ENCODE measurements at regions not wholly inside any gene's neighbourhood (a gene's known extent, or its start where the extent isn't known, plus 50 kb on each side); places are given as distances from the start of the nearest gene placed in this dataset.

GRCh38 chr4:59400334-59400733 is 1799.8 kb upstream of the ADGRL3 start:
- H3K79me2 ChIP-seq (ENCODE audit: control insufficient read depth, insufficient read depth, low read length): no peaks in the 10 kb centered on the region
- H3K4me2 ChIP-seq (ENCODE audit: insufficient read depth, low read length): no peak overlapping the region
- H4K20me1 ChIP-seq (replicated peaks; ENCODE audit: control insufficient read depth, extremely low read depth, insufficient read depth, low read length): no peaks in the 10 kb centered on the region
- TF ChIP-seq, protein P1, sequence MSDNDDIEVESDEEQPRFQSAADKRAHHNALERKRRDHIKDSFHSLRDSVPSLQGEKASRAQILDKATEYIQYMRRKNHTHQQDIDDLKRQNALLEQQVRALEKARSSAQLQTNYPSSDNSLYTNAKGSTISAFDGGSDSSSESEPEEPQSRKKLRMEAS (IDR thresholded peaks at IDR 0.05; ENCODE audit: insufficient read depth, insufficient read length): no peak
- TF ChIP-seq JUN (IDR thresholded peaks at IDR 0.05; ENCODE audit: borderline replicate concordance, insufficient read depth, insufficient read length, low read depth): no peak
- TF ChIP-seq EZH2 (IDR thresholded peaks at IDR 0.05; ENCODE audit: borderline replicate concordance, low read depth, low read length, severe bottlenecking): no peak
- no peak for TF ChIP-seq POLR2AphosphoS5 (IDR thresholded peaks at IDR 0.05; ENCODE audit: insufficient read depth, low read depth, low read length)
- no peak for TF ChIP-seq POLR2A (IDR thresholded peaks at IDR 0.05; ENCODE audit: low read depth, low read length)
- no peak for TF ChIP-seq FOS (IDR thresholded peaks at IDR 0.05; ENCODE audit: borderline replicate concordance, insufficient read depth, low read length)
- TF ChIP-seq, protein P2, sequence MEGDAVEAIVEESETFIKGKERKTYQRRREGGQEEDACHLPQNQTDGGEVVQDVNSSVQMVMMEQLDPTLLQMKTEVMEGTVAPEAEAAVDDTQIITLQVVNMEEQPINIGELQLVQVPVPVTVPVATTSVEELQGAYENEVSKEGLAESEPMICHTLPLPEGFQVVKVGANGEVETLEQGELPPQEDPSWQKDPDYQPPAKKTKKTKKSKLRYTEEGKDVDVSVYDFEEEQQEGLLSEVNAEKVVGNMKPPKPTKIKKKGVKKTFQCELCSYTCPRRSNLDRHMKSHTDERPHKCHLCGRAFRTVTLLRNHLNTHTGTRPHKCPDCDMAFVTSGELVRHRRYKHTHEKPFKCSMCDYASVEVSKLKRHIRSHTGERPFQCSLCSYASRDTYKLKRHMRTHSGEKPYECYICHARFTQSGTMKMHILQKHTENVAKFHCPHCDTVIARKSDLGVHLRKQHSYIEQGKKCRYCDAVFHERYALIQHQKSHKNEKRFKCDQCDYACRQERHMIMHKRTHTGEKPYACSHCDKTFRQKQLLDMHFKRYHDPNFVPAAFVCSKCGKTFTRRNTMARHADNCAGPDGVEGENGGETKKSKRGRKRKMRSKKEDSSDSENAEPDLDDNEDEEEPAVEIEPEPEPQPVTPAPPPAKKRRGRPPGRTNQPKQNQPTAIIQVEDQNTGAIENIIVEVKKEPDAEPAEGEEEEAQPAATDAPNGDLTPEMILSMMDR (IDR thresholded peaks at IDR 0.05; ENCODE audit: extremely low read depth in 1 of 2, insufficient read depth in 1 of 2, low read depth in 1 of 2, low read length in 2 of 2): no peak
- no peak for TF ChIP-seq MYC (IDR thresholded peaks at IDR 0.05; ENCODE audit: low read depth, low read length)
- ChIA-PET CTCF (no interaction called here), POLR2A (no interaction called here)
- no peaks in the 10 kb centered on the region for H3K4me1 ChIP-seq (ENCODE audit: control insufficient read depth, extremely low read depth, insufficient read depth, low read length)
- H3K27ac ChIP-seq (ENCODE audit: insufficient read depth, low read depth, low read length): no peak overlapping the region
- DNase-seq (ENCODE audit: low read depth, low spot score) (no peak), FAIRE-seq (no peak)
- H3K36me3 ChIP-seq (ENCODE audit: control insufficient read depth in 2 of 2, extremely low read depth in 1 of 2, insufficient read depth in 2 of 2, low read length in 2 of 2): no peaks in the 10 kb centered on the region
- no peak overlapping the region for H3K9ac ChIP-seq (replicated peaks; ENCODE audit: extremely low read depth, insufficient read depth, low read length)
- H3K9me1 ChIP-seq (replicated peaks; ENCODE audit: control insufficient read depth, extremely low read depth, insufficient read depth, low read length): no peaks in the 10 kb centered on the region
- H3K27me3 ChIP-seq (ENCODE audit: control insufficient read depth in 2 of 2, insufficient read depth in 2 of 2, low read length in 2 of 2): no peaks in the 10 kb centered on the region
- no TSS peak for BruUV-seq (replicated peaks)
- no peak overlapping the region for H3K4me3 ChIP-seq (replicated peaks in 1 of 3; ENCODE audit: insufficient read depth in 1 of 3, low read depth in 1 of 3, low read length in 3 of 3)
- H2AFZ ChIP-seq (ENCODE audit: low read depth, low read length): no peak overlapping the region
- intact Hi-C loops (cut with micrococcal nuclease): no loop called here
- dilution Hi-C loops (cut with MboI; ENCODE audit: extremely low pct_ligation_motif_present, low sequenced_read_pairs): no loop called here
- peaks cover 2% of the 10 kb centered on the region for H3K9me3 ChIP-seq (replicated peaks; ENCODE audit: control insufficient read depth, insufficient read depth, low read length)
